ENCODE measurements at regions not wholly inside any gene's neighbourhood (a gene's known extent, or its start where the extent isn't known, plus 50 kb on each side); places are given as distances from the start of the nearest gene placed in this dataset.

DNA sequence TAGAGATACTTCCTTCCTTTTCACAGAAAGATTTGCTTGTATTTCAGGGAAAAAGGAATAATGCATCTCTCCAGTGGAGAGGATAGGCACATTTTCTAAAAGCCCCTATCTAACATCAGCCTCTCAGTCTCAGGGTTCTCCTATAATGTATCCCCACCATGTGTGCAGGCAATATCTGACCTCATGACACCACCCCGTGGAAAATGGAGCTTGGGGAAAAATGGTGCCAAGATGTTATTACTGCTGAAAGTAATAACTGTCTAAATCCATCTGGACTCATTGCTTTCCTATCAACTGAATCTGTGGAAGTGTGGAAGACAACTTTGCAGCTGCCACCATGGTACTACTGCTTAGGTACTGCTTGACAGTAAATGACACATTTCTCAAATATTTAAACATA is 574.3 kb downstream of the LRRC70 start:
- TF ChIP-seq, protein P1, sequence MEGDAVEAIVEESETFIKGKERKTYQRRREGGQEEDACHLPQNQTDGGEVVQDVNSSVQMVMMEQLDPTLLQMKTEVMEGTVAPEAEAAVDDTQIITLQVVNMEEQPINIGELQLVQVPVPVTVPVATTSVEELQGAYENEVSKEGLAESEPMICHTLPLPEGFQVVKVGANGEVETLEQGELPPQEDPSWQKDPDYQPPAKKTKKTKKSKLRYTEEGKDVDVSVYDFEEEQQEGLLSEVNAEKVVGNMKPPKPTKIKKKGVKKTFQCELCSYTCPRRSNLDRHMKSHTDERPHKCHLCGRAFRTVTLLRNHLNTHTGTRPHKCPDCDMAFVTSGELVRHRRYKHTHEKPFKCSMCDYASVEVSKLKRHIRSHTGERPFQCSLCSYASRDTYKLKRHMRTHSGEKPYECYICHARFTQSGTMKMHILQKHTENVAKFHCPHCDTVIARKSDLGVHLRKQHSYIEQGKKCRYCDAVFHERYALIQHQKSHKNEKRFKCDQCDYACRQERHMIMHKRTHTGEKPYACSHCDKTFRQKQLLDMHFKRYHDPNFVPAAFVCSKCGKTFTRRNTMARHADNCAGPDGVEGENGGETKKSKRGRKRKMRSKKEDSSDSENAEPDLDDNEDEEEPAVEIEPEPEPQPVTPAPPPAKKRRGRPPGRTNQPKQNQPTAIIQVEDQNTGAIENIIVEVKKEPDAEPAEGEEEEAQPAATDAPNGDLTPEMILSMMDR (IDR thresholded peaks at IDR 0.05): no peak
- TF ChIP-seq POLR2AphosphoS5 (IDR thresholded peaks at IDR 0.05): no peak

All from transverse colon (tissue), 4 donors.